HepG2 (cell line): ENCODE measurements at regions not wholly inside any gene's neighbourhood (a gene's known extent, or its start where the extent isn't known, plus 50 kb on each side); places are given as distances from the start of the nearest gene placed in this dataset.
A peak's percentile ranks its signal among the peaks of the same experiment; 100 is the strongest.

ENCODE experiments used
- ATAC-seq: fragments of 200-7000 bp; cut with Tn5 transposase; 3 replicates; pipeline ENCODE4 v1.9.1; 2020; ENCODE audit warnings: mild to moderate bottlenecking, moderate library complexity
- BruUV-seq: library from RNA; stranded (reverse); fragments of 400-500 nt; replicated peaks from 2 replicates; lab custom pipeline; 2021; lab: Mats Ljungman, UMichigan
- CTCF ChIA-PET: fragments of 300-600 bp; formaldehyde crosslinking; extraction: SDS; loops from one replicate; lab custom pipeline; 2021; ENCODE audit warnings: low total read pairs, inconsistent platforms, low intra/inter-chr PET ratio; lab: Yijun Ruan, JAX
- POLR2A ChIA-PET: fragments of 350-600 bp; sonication (Branson Sonifier 250); formaldehyde crosslinking; loops from one replicate; lab custom pipeline; 2020; ENCODE audit warnings: antibody characterized with exemption, inconsistent platforms; lab: Yijun Ruan, JAX
- DNase-seq: peaks from one replicate; pipeline ENCODE4 v3.0.0-alpha.2; 2015; ENCODE audit warnings: low spot score
- FAIRE-seq: peaks from 3 replicates; lab custom pipeline; 2011; peaks lifted over from hg19 to GRCh38; lab: Jason Lieb, UNC
- H2AFZ ChIP-seq: one replicate; pipeline ENCODE4 v1.6.1; 2011; ENCODE audit warnings: low read length, inconsistent platforms
- H3K27ac ChIP-seq: fragments of 300-600 bp; 3 replicates; pipeline ENCODE4 v1.8.0; 2011; ENCODE audit warnings: mixed run types, mild to moderate bottlenecking, mixed read lengths, low read length, inconsistent platforms; ENCODE audit not compliant: insufficient read depth; ENCODE audit errors: extremely low read length
- H3K27me3 ChIP-seq, 2 experiments: fragments of 200-600 bp in 1 of 2; 2 replicates in 1 of 2; 3 replicates in 1 of 2; pipeline versions ENCODE4 v1.6.0 to v1.8.0; 2011; ENCODE audit warnings: low read length in 2 of 2, mild to moderate bottlenecking in 2 of 2, moderate library complexity in 2 of 2, inconsistent platforms in 1 of 2; ENCODE audit not compliant: insufficient read depth in 2 of 2, control insufficient read depth in 1 of 2
- H3K36me3 ChIP-seq, 2 experiments: fragments of 200-600 bp in 1 of 2; replicated peaks in 1 of 2; 2 replicates in 1 of 2; 3 replicates in 1 of 2; pipeline versions ENCODE4 v1.5.1 to v1.8.0; 2011; ENCODE audit warnings: low read length in 2 of 2, inconsistent platforms in 1 of 2; ENCODE audit not compliant: insufficient read depth in 2 of 2, control insufficient read depth in 1 of 2
- H3K4me1 ChIP-seq: 2 replicates; pipeline ENCODE4 v1.5.1; 2012; ENCODE audit warnings: low read length, inconsistent platforms; ENCODE audit not compliant: insufficient read depth
- H3K4me2 ChIP-seq: 2 replicates; pipeline ENCODE4 v1.6.0; 2011; ENCODE audit warnings: low read depth, low read length, inconsistent platforms
- H3K4me3 ChIP-seq, 3 experiments: fragments of 200-600 bp in 1 of 3; sonication (generic), shearing (Covaris generic) in 1 of 3; replicated peaks in 1 of 3; 2 replicates each; pipeline ENCODE4 v1.5.1; 2011 to 2016; ENCODE audit warnings: low read length in 3 of 3, inconsistent platforms in 2 of 3, low read depth in 2 of 3, mild to moderate bottlenecking in 2 of 3, control low read depth in 1 of 3, mixed read lengths in 1 of 3; ENCODE audit not compliant: insufficient read depth in 1 of 3
- H3K79me2 ChIP-seq: one replicate; pipeline ENCODE4 v1.6.1; 2011; ENCODE audit warnings: low read length, inconsistent platforms; ENCODE audit not compliant: insufficient read depth
- H3K9ac ChIP-seq: 2 replicates; pipeline ENCODE4 v1.6.0; 2011; ENCODE audit warnings: mild to moderate bottlenecking, low read depth, low read length, inconsistent platforms; ENCODE audit not compliant: insufficient read depth
- H3K9me3 ChIP-seq: 2 replicates; pipeline ENCODE4 v1.5.1; 2012; ENCODE audit warnings: mild to moderate bottlenecking, low read length
- H4K20me1 ChIP-seq: 2 replicates; pipeline ENCODE4 v1.6.0; 2011; ENCODE audit warnings: inconsistent platforms, mild to moderate bottlenecking, low read length, moderate library complexity; ENCODE audit not compliant: insufficient read depth
- CAMTA2 ChIP-seq: sonication (generic); formaldehyde crosslinking; IDR thresholded peaks from 2 replicates; pipeline ENCODE4 v1.4.0; 2020; ENCODE audit warnings: mild to moderate bottlenecking, missing genetic modification reagents, borderline replicate concordance
- FOXA3 ChIP-seq: IDR thresholded peaks from 2 replicates; pipeline ENCODE4 v1.6.1; 2016; ENCODE audit warnings: missing genetic modification reagents, missing compliant biosample characterization
- KDM2A ChIP-seq: sonication (generic); formaldehyde crosslinking; IDR thresholded peaks from 2 replicates; pipeline ENCODE4 v1.4.0; 2020; ENCODE audit warnings: low read depth, missing genetic modification reagents, borderline replicate concordance
- NCOA1 ChIP-seq: sonication (generic); formaldehyde crosslinking; IDR thresholded peaks from 2 replicates; pipeline ENCODE4 v1.9.0; 2021; ENCODE audit warnings: missing genetic modification reagents
- RFXANK ChIP-seq: IDR thresholded peaks from 2 replicates; pipeline ENCODE4 v1.6.1; 2016
- TCF7 ChIP-seq: sonication (generic); IDR thresholded peaks from 2 replicates; pipeline ENCODE4 v1.6.1; 2016; ENCODE audit warnings: antibody characterized with exemption, low read depth
- YEATS4 ChIP-seq: sonication (generic); formaldehyde crosslinking; IDR thresholded peaks from 2 replicates; pipeline ENCODE4 v1.4.0; 2020; ENCODE audit warnings: missing genetic modification reagents, borderline replicate concordance
- ZBTB25 ChIP-seq: IDR thresholded peaks from 2 replicates; pipeline ENCODE4 v1.6.1; 2018; ENCODE audit warnings: missing genetic modification reagents
- ZFP91 ChIP-seq: sonication (generic); formaldehyde crosslinking; IDR thresholded peaks from 2 replicates; pipeline ENCODE4 v1.9.0; 2022; ENCODE audit warnings: missing genetic modification reagents, mild to moderate bottlenecking, borderline replicate concordance
- ZMAT3 ChIP-seq: sonication (generic); formaldehyde crosslinking; conservative IDR thresholded peaks from 2 replicates; pipeline ENCODE4 v1.7.0; 2021; ENCODE audit warnings: missing genetic modification reagents
- ZNF567 ChIP-seq: sonication (generic); formaldehyde crosslinking; IDR thresholded peaks from 2 replicates; pipeline ENCODE4 v1.8.1; 2023; ENCODE audit warnings: mild to moderate bottlenecking, missing genetic modification reagents, borderline replicate concordance
- ZNF720 ChIP-seq: sonication (generic); formaldehyde crosslinking; IDR thresholded peaks from 2 replicates; pipeline ENCODE4 v1.4.0; 2020; ENCODE audit warnings: missing genetic modification reagents
- ZNF766 ChIP-seq: sonication (generic); formaldehyde crosslinking; IDR thresholded peaks from 2 replicates; pipeline ENCODE4 v1.5.0; 2020; ENCODE audit warnings: missing genetic modification reagents, borderline replicate concordance
- WGBS: methylation state at CpG from one replicate; pipeline ENCODE4 v1.1.6; 2017; ENCODE audit warnings: low lambda C conversion rate; 5-methylcytosine and 5-hydroxymethylcytosine counted together
- in situ Hi-C: cut with HindIII; loops from 2 replicates; pipeline ENCODE4 v1.10.0; 2017; ENCODE audit warnings: low pct_unique_long_range_greater_than_20kb; ENCODE audit not compliant: extremely low pct_ligation_motif_present
- intact Hi-C: fragments of 100-400 bp; cut with micrococcal nuclease; formaldehyde crosslinking; loops from one replicate; pipeline ENCODE4 v1.10.0; 2022; ENCODE audit not compliant: unreplicated experiment
- TF ChIP-seq, protein P1 (sequence below): sonication (generic); formaldehyde crosslinking; IDR thresholded peaks from 2 replicates; pipeline ENCODE4 v1.9.0; 2021; ENCODE audit warnings: mild to moderate bottlenecking, missing genetic modification reagents
- TF ChIP-seq, protein P2 (sequence below): IDR thresholded peaks from 2 replicates; pipeline ENCODE4 v1.6.1; 2016; ENCODE audit warnings: missing compliant biosample characterization, missing genetic modification reagents, borderline replicate concordance

GRCh38 chr16:10323528-10323869 lies 62.4 kb upstream of the ATF7IP2 start (continued):
- TF ChIP-seq ZBTB25 (CRISPR knock-in tag) (no peak), ZNF766 (no peak), ZNF567 (0 out of 2 replicates have a peak, but pooled peaks have one; percentile 1), YEATS4 (CRISPR knock-in tag) (no peak), KDM2A (CRISPR knock-in tag) (no peak), CAMTA2 (CRISPR knock-in tag) (no peak)
- TF ChIP-seq, all 625 proteins: peak for 14

DNA sequence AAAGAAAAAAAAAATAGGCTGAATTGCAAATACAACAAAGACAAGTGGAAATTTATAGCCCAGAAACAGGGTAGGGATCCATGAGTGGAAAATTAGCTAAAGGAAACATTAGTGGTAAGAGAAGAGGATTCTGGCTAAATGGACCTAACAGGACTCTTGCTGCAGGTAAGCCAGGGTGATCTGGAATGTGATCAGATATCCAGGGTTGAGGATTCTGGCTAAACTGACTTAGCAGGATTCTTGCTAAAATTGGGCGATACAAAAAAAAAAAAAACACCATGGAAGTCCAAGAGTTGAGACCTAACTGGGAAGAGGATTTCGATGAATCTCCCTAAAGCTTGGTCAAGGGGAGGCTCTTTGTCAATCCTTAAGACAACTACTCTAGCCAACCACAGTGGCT lies 61.7 kb upstream of the ATF7IP2 start:
- ChIA-PET POLR2A (no interaction called here), CTCF (no interaction called here)
- Histone ChIP-seq H3K27ac (no peak overlapping the region), H3K9ac (no peak overlapping the region), H2AFZ (no peak overlapping the region), H3K27me3 (no peaks in the 10 kb centered on the region), H3K4me2 (no peak overlapping the region), H3K36me3 (no peaks in the 10 kb centered on the region), H3K9me3 (no peaks in the 10 kb centered on the region), H3K4me1 (peaks cover 63% of the 10 kb centered on the region), H3K4me3 (no peak overlapping the region), H3K79me2 (no peaks in the 10 kb centered on the region), H4K20me1 (no peaks in the 10 kb centered on the region)
- FAIRE-seq, result no peak
- in situ Hi-C loops, result no loop called here
- no peak for DNase-seq
- no peak for ATAC-seq
- BruUV-seq, result no TSS peak
- WGBS, result 98% methylated on average over 2 of the region's 2 CpGs
- intact Hi-C loops, result no loop called here
- TF ChIP-seq NCOA1 (CRISPR knock-in tag) (no peak), ZMAT3 (CRISPR knock-in tag) (no peak), TCF7 (no peak), FOXA3 (no peak), RFXANK (CRISPR knock-in tag) (no peak), ZNF720 (CRISPR knock-in tag) (no peak), ZNF766 (no peak), ZFP91 (CRISPR knock-in tag) (no peak)
- TF ChIP-seq, protein P1, sequence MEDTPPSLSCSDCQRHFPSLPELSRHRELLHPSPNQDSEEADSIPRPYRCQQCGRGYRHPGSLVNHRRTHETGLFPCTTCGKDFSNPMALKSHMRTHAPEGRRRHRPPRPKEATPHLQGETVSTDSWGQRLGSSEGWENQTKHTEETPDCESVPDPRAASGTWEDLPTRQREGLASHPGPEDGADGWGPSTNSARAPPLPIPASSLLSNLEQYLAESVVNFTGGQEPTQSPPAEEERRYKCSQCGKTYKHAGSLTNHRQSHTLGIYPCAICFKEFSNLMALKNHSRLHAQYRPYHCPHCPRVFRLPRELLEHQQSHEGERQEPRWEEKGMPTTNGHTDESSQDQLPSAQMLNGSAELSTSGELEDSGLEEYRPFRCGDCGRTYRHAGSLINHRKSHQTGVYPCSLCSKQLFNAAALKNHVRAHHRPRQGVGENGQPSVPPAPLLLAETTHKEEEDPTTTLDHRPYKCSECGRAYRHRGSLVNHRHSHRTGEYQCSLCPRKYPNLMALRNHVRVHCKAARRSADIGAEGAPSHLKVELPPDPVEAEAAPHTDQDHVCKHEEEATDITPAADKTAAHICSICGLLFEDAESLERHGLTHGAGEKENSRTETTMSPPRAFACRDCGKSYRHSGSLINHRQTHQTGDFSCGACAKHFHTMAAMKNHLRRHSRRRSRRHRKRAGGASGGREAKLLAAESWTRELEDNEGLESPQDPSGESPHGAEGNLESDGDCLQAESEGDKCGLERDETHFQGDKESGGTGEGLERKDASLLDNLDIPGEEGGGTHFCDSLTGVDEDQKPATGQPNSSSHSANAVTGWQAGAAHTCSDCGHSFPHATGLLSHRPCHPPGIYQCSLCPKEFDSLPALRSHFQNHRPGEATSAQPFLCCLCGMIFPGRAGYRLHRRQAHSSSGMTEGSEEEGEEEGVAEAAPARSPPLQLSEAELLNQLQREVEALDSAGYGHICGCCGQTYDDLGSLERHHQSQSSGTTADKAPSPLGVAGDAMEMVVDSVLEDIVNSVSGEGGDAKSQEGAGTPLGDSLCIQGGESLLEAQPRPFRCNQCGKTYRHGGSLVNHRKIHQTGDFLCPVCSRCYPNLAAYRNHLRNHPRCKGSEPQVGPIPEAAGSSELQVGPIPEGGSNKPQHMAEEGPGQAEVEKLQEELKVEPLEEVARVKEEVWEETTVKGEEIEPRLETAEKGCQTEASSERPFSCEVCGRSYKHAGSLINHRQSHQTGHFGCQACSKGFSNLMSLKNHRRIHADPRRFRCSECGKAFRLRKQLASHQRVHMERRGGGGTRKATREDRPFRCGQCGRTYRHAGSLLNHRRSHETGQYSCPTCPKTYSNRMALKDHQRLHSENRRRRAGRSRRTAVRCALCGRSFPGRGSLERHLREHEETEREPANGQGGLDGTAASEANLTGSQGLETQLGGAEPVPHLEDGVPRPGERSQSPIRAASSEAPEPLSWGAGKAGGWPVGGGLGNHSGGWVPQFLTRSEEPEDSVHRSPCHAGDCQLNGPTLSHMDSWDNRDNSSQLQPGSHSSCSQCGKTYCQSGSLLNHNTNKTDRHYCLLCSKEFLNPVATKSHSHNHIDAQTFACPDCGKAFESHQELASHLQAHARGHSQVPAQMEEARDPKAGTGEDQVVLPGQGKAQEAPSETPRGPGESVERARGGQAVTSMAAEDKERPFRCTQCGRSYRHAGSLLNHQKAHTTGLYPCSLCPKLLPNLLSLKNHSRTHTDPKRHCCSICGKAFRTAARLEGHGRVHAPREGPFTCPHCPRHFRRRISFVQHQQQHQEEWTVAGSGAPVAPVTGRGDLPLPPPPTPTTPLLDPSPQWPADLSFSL (CRISPR knock-in tag), result no peak
- TF ChIP-seq, protein P2, sequence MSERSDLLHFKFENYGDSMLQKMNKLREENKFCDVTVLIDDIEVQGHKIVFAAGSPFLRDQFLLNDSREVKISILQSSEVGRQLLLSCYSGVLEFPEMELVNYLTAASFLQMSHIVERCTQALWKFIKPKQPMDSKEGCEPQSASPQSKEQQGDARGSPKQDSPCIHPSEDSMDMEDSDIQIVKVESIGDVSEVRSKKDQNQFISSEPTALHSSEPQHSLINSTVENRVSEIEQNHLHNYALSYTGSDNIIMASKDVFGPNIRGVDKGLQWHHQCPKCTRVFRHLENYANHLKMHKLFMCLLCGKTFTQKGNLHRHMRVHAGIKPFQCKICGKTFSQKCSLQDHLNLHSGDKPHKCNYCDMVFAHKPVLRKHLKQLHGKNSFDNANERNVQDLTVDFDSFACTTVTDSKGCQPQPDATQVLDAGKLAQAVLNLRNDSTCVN (CRISPR knock-in tag), result no peak
